ENCODE measurements at regions not wholly inside any gene's neighbourhood (a gene's known extent, or its start where the extent isn't known, plus 50 kb on each side); places are given as distances from the start of the nearest gene placed in this dataset.

- intact Hi-C loops (cut with DNase I) = no loop called here
- no peak for DNase-seq
- Histone ChIP-seq H3K4me3 (no peak overlapping the region), H3K36me3 (replicated peaks in 1 of 2) (no peaks in the 10 kb centered on the region), H3K9me3 (replicated peaks in 1 of 3) (no peaks in the 10 kb centered on the region), H3K27ac (no peak overlapping the region), H3K4me1 (replicated peaks in 1 of 2) (no peaks in the 10 kb centered on the region), H3K27me3 (no peaks in the 10 kb centered on the region)
- TF ChIP-seq POLR2A (IDR thresholded peaks at IDR 0.05) = no peak
- TF ChIP-seq CTCF (IDR thresholded peaks at IDR 0.05) = no peak
- 42 to 44% methylated on average over 1 of the region's 1 CpG; no CpG with 5 or more reads in 2 of the 4 donors for whole genome bisulfite sequencing, 4 donors
Measured at GRCh38 chrY:14290656-14291375, 233.5 kb upstream of the NLGN4Y start.

GRCh38 chrY:14292382-14292781 lies 231.9 kb upstream of the NLGN4Y start:
- H3K4me3 ChIP-seq = no peak overlapping the region
- DNase-seq = no peak
- no peak for TF ChIP-seq POLR2A (IDR thresholded peaks at IDR 0.05)
- TF ChIP-seq CTCF (IDR thresholded peaks at IDR 0.05) = no peak
- intact Hi-C loops (cut with DNase I) = no loop called here
- no peaks in the 10 kb centered on the region for H3K27me3 ChIP-seq
- no peaks in the 10 kb centered on the region for H3K9me3 ChIP-seq (replicated peaks in 1 of 3)
- no peaks in the 10 kb centered on the region for H3K36me3 ChIP-seq (replicated peaks in 1 of 2)
- no peaks in the 10 kb centered on the region for H3K4me1 ChIP-seq (replicated peaks in 1 of 2)
- no peak overlapping the region for H3K27ac ChIP-seq
- WGBS, 4 donors = 69 to 77% methylated on average over 2 of the region's 2 CpGs; no CpG with 5 or more reads in 2 of the 4 donors

DNA sequence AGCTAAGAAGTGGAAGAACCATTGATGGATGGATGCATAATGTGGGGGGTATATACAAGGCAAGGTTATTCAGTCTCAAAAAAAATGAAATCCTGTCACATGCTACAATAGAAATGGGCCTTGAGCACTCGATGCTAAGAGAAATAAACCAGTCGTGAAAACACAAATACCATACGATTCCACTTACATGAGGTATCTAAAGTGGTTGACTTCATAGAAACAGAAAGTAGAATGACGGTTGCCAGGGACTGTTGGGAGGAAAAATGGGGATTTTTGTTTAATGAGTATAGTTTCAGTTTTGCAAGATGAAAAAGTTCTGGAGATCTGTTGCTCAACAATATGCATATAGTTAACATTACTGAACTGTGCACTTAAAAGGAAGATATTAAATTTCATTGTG lies 223.6 kb upstream of the NLGN4Y start:
- Histone ChIP-seq H3K9me3 (replicated peaks in 1 of 3) (no peaks in the 10 kb centered on the region), H3K4me3 (no peak overlapping the region), H3K36me3 (replicated peaks in 1 of 2) (no peaks in the 10 kb centered on the region), H3K4me1 (replicated peaks in 1 of 2) (no peaks in the 10 kb centered on the region), H3K27me3 (no peaks in the 10 kb centered on the region), H3K27ac (no peak overlapping the region)
- DNase-seq = no peak
- intact Hi-C loops (cut with DNase I) = no loop called here
- TF ChIP-seq POLR2A (IDR thresholded peaks at IDR 0.05) (no peak), CTCF (IDR thresholded peaks at IDR 0.05) (no peak)
- WGBS, 4 donors = 75 to 79% methylated on average over 4 of the region's 4 CpGs; no CpG with 5 or more reads in 2 of the 4 donors

DNA sequence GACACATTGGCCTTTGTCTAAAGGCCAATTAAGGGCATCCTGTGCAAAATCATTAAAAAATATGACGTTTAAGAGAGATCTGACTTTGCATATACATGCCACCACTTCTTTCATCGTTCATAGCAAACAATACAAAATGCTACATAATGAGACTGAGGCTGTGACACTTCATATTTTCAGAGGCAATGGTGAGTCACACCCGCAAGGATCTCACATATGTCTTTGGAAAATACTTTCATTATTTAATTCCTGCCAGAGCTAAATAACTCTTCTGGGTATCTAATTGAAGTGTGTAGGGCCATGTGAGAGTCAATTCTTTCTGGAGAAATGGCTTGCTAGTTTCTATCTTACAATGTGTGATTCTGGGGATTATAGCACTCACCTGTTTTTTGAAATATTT lies 222.8 kb upstream of the NLGN4Y start:
- 62 to 77% methylated on average over 2 to 3 of the region's 3 CpGs; no CpG with 5 or more reads in 2 of the 4 donors for WGBS, 4 donors
- Histone ChIP-seq H3K9me3 (replicated peaks in 1 of 3) (no peaks in the 10 kb centered on the region), H3K27ac (no peak overlapping the region), H3K27me3 (no peaks in the 10 kb centered on the region), H3K36me3 (replicated peaks in 1 of 2) (no peaks in the 10 kb centered on the region), H3K4me1 (replicated peaks in 1 of 2) (no peaks in the 10 kb centered on the region), H3K4me3 (no peak overlapping the region)
- DNase-seq = no peak
- TF ChIP-seq CTCF (IDR thresholded peaks at IDR 0.05) = no peak
- no peak for TF ChIP-seq POLR2A (IDR thresholded peaks at IDR 0.05)
- intact Hi-C loops (cut with DNase I) = no loop called here

Measured in adrenal gland (tissue), 9 donors.